K562 (cell line): ENCODE measurements at regions not wholly inside any gene's neighbourhood (a gene's known extent, or its start where the extent isn't known, plus 50 kb on each side); places are given as distances from the start of the nearest gene placed in this dataset.

Source experiments
- ATAC-seq: fragments of 200-7000 bp; cut with Tn5 transposase; 3 replicates; pipeline ENCODE4 v1.9.1; 2020; ENCODE audit warnings: moderate library complexity
- BruUV-seq: library from RNA; stranded (reverse); fragments of 400-500 nt; replicated peaks from 2 replicates; lab custom pipeline; 2021; lab: Mats Ljungman, UMichigan
- CTCF ChIA-PET: fragments of 300-600 bp; formaldehyde crosslinking; extraction: SDS; loops from one replicate; lab custom pipeline; 2021; ENCODE audit warnings: low intra/inter-chr PET ratio; lab: Yijun Ruan, JAX
- POLR2A ChIA-PET: fragments of 300-600, 350-650 bp; sonication (Branson Sonifier 250); formaldehyde crosslinking; extraction: SDS; loops from one replicate; lab custom pipeline; 2021; ENCODE audit warnings: antibody characterized with exemption, inconsistent platforms; lab: Yijun Ruan, JAX
- DNase-seq, 4 experiments: peaks; one replicate each; pipeline versions ENCODE4 v3.0.0 to v3.0.0-alpha.2; 2011 to 2018; ENCODE audit warnings: low spot score in 3 of 4, mixed read lengths in 3 of 4; ENCODE audit errors: extremely low read depth in 1 of 4
- FAIRE-seq: peaks from 2 replicates; lab custom pipeline; 2011; peaks lifted over from hg19 to GRCh38; lab: Jason Lieb, UNC
- H2AFZ ChIP-seq: 2 replicates; pipeline ENCODE4 v1.6.0; 2011; ENCODE audit warnings: low read depth, low read length, control low read depth, inconsistent platforms
- H3K27ac ChIP-seq: fragments of 200-600 bp; 3 replicates; pipeline ENCODE4 v1.8.0; 2011; ENCODE audit warnings: low read depth, mild to moderate bottlenecking, control low read depth, inconsistent platforms, low read length, moderate library complexity, mixed read lengths; ENCODE audit errors: extremely low read depth
- H3K27me3 ChIP-seq, 2 experiments: fragments of 300-600 bp in 1 of 2; 2 replicates in 1 of 2; 3 replicates in 1 of 2; pipeline versions ENCODE4 v1.6.0 to v1.8.0; 2011; ENCODE audit warnings: inconsistent platforms in 2 of 2, low read length in 2 of 2, mild to moderate bottlenecking in 1 of 2, mixed read lengths in 1 of 2, moderate library complexity in 1 of 2; ENCODE audit not compliant: control insufficient read depth in 2 of 2, insufficient read depth in 2 of 2
- H3K36me3 ChIP-seq: fragments of 300-600 bp; 3 replicates; pipeline ENCODE4 v1.8.0; 2011; ENCODE audit warnings: mild to moderate bottlenecking, low read length, inconsistent platforms; ENCODE audit not compliant: control insufficient read depth, insufficient read depth
- H3K4me1 ChIP-seq, 2 experiments: fragments of 200-600 bp in 1 of 2; replicated peaks in 1 of 2; 2 replicates in 1 of 2; 3 replicates in 1 of 2; pipeline versions ENCODE4 v1.5.1 to v1.8.0; 2011; ENCODE audit warnings: inconsistent platforms in 2 of 2, low read length in 2 of 2, mild to moderate bottlenecking in 1 of 2, mixed read lengths in 1 of 2, moderate library complexity in 1 of 2; ENCODE audit not compliant: control insufficient read depth in 2 of 2, insufficient read depth in 2 of 2
- H3K4me2 ChIP-seq: 2 replicates; pipeline ENCODE4 v1.6.1; 2011; ENCODE audit warnings: low read length, control low read depth, inconsistent platforms, mixed read lengths; ENCODE audit not compliant: insufficient read depth
- H3K4me3 ChIP-seq: fragments of 200-600 bp; sonication (generic), shearing (Covaris generic); 2 replicates; pipeline ENCODE4 v1.5.1; 2016; ENCODE audit warnings: control low read depth, inconsistent platforms
- H3K79me2 ChIP-seq: fragments of 200-600 bp; 3 replicates; pipeline ENCODE4 v1.8.0; 2011; ENCODE audit warnings: low read length, inconsistent platforms; ENCODE audit not compliant: control insufficient read depth, insufficient read depth
- H3K9ac ChIP-seq, 2 experiments: 2 replicates each; pipeline versions ENCODE4 v1.6.0 to v1.6.1; 2011; ENCODE audit warnings: low read depth in 2 of 2, low read length in 2 of 2, control low read depth in 1 of 2, inconsistent platforms in 1 of 2, mild to moderate bottlenecking in 1 of 2, mixed read lengths in 1 of 2; ENCODE audit not compliant: insufficient read depth in 1 of 2
- H3K9me1 ChIP-seq: one replicate; pipeline ENCODE4 v1.6.0; 2011; ENCODE audit warnings: inconsistent platforms, mild to moderate bottlenecking, low read length, moderate library complexity; ENCODE audit not compliant: control insufficient read depth, insufficient read depth
- H3K9me3 ChIP-seq: replicated peaks from 2 replicates; pipeline ENCODE4 v1.5.1; 2011; ENCODE audit warnings: low read depth, low read length, inconsistent platforms; ENCODE audit not compliant: control insufficient read depth, insufficient read depth
- H4K20me1 ChIP-seq: replicated peaks from 2 replicates; pipeline ENCODE4 v1.6.1; 2011; ENCODE audit warnings: low read length, inconsistent platforms, mixed read lengths; ENCODE audit not compliant: control insufficient read depth, insufficient read depth
- CEBPB ChIP-seq: fragments of 450-650 bp; IDR thresholded peaks from 2 replicates; pipeline ENCODE4 v1.6.1; 2016; ENCODE audit warnings: missing genetic modification characterization, missing compliant biosample characterization
- CEBPG ChIP-seq, 3 experiments: fragments of 200-800 bp in 1 of 3; sonication (Bioruptor generic) in 1 of 3; sonication (generic) in 1 of 3; formaldehyde crosslinking in 1 of 3; IDR thresholded peaks in 2 of 3; conservative IDR thresholded peaks in 1 of 3; 2 replicates each; pipeline versions ENCODE4 v1.6.1 to v1.8.0; 2016 to 2022; ENCODE audit warnings: missing compliant biosample characterization in 2 of 3, missing genetic modification characterization in 2 of 3, mild to moderate bottlenecking in 1 of 3, missing genetic modification reagents in 1 of 3
- MAFF ChIP-seq: IDR thresholded peaks from 2 replicates; pipeline ENCODE4 v1.6.1; 2012; ENCODE audit warnings: low read length, improper control_type of control experiment
- NFE2 ChIP-seq: IDR thresholded peaks from 2 replicates; pipeline ENCODE4 v1.6.1; 2014; ENCODE audit warnings: antibody characterized with exemption, low read depth
- SMAD2 ChIP-seq: fragments of 150-350 bp; IDR thresholded peaks from 2 replicates; pipeline ENCODE4 v1.6.1; 2014; ENCODE audit warnings: low read depth, mild to moderate bottlenecking, low read length
- SRSF7 ChIP-seq: fragments of 200-400 bp; formaldehyde crosslinking; optimal IDR thresholded peaks from 2 replicates; pipeline ENCODE3; 2017; ENCODE audit warnings: mild to moderate bottlenecking, low read depth, low read length
- WGBS: fragments of 100-300 bp; shearing (Covaris generic); methylation state at CpG from one replicate; pipeline ENCODE4 v1.1.6; 2016; ENCODE audit warnings: low coverage, mixed read lengths; ENCODE audit not compliant: insufficient coverage; ENCODE audit errors: missing lambda C conversion rate; 5-methylcytosine and 5-hydroxymethylcytosine counted together
- in situ Hi-C: fragments of 300-500 bp; cut with MboI; formaldehyde crosslinking; loops from 4 replicates; pipeline ENCODE4 v1.15.0; 2018; ENCODE audit warnings: inconsistent platforms, mixed read lengths
- intact Hi-C: fragments of 100-400 bp; cut with micrococcal nuclease; formaldehyde crosslinking; loops from 2 replicates; pipeline ENCODE4 v1.14.2; 2022

DNA sequence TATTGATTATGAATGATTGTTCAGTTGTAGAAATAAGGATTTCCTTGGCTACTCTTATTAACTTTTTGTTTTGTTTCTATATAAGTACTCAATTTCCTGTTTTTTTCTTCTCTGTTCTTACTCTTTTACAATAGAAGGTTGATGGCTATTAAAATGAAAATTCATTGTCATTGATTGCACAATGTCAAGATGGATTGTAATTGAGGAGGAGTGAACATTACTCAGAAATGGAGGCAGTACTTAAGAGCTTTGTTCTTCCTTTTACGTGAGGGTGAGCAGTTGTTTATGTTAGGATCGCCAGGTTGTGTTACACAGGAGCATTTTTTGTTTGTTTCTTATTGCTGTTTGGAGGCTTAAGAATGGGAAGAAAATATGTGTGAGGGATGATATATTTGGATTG is 2062.4 kb downstream of the ARAP2 start:
- no peaks in the 10 kb centered on the region for H3K36me3 ChIP-seq
- WGBS = 21% methylated on average over 2 of the region's 2 CpGs

DNA sequence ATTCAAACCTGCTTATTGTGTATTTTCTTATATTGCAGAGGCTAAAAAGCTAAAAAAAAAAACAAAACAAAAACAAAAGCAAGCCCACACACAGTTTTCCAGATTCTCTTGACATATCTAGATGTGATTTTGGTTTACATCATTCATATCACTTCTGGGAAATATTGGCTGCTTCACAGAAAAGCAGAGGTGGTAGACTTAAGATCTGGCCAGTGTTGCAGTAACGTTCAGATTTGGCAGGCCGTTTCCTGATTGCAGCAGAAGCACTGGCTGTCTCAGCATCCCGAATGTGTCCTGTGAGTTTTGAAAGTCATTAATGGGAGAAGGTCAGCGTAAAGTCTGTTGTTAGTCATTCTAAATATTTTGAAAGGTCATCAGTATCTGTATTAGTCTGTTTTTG is 2062.0 kb downstream of the ARAP2 start:
- no peaks in the 10 kb centered on the region for H3K36me3 ChIP-seq
- no peaks in the 10 kb centered on the region; the same call in 1 of the 2 replicates for H3K9me3 ChIP-seq
- TF ChIP-seq NFE2 (no peak), SRSF7 (no peak), SMAD2 (no peak)
- FAIRE-seq = no peak
- H2AFZ ChIP-seq = no peak overlapping the region
- no peak for DNase-seq
- H3K27me3 ChIP-seq = no peaks in the 10 kb centered on the region
- no peaks in the 10 kb centered on the region for H4K20me1 ChIP-seq
- no peaks in the 10 kb centered on the region for H3K9me1 ChIP-seq
- BruUV-seq = no TSS peak
- no peak overlapping the region for H3K4me2 ChIP-seq
- CTCF ChIA-PET = no interaction called here
- in situ Hi-C loops (no loop called here), intact Hi-C loops (no loop called here)
- no peak for ATAC-seq
- no peaks in the 10 kb centered on the region for H3K4me1 ChIP-seq
- 4% methylated on average over 4 of the region's 4 CpGs for WGBS
- POLR2A ChIA-PET = no interaction called here
- H3K79me2 ChIP-seq = no peaks in the 10 kb centered on the region
- H3K9ac ChIP-seq = no peak overlapping the region
- H3K4me3 ChIP-seq = no peak overlapping the region
- no peak overlapping the region for H3K27ac ChIP-seq

More for the DNA sequence above, 2062.4 kb downstream of the ARAP2 start:
- Histone ChIP-seq H3K9ac (no peak overlapping the region), H3K27ac (no peak overlapping the region), H3K27me3 (no peaks in the 10 kb centered on the region), H3K79me2 (no peaks in the 10 kb centered on the region), H3K9me3 (no peaks in the 10 kb centered on the region; the same call in 1 of the 2 replicates), H3K4me3 (no peak overlapping the region), H2AFZ (no peak overlapping the region), H3K4me1 (no peaks in the 10 kb centered on the region), H3K4me2 (no peak overlapping the region), H3K9me1 (no peaks in the 10 kb centered on the region), H4K20me1 (no peaks in the 10 kb centered on the region)
- ChIA-PET CTCF (no interaction called here), POLR2A (no interaction called here)
- DNase-seq = no peak
- intact Hi-C loops = no loop called here
- ATAC-seq = no peak
- no TSS peak for BruUV-seq
- TF ChIP-seq CEBPG (CRISPR knock-in tag; IDR thresholded peaks at IDR 0.05) = no peak
- peak in 1 of 2 experiments; percentile 58; a peak in 1 of 4 replicates for TF ChIP-seq CEBPG (tag; conservative IDR thresholded peaks at IDR 0.05 in 1 of 2, IDR thresholded peaks at IDR 0.05 in 1 of 2)
- 0 out of 2 replicates have a peak, but pooled peaks have one; percentile 40 for TF ChIP-seq CEBPB (tag)
- no peak for TF ChIP-seq MAFF
- in situ Hi-C loops = no loop called here
- no peak for FAIRE-seq
